ENCODE measurements at regions not wholly inside any gene's neighbourhood (a gene's known extent, or its start where the extent isn't known, plus 50 kb on each side); places are given as distances from the start of the nearest gene placed in this dataset.

GRCh38 chr9:121558473-121558872 lies 58.8 kb upstream of the GGTA1 start:
- H3K36me3 ChIP-seq (ENCODE audit: low read depth), result no peaks in the 10 kb centered on the region
- no peaks in the 10 kb centered on the region for H3K9me2 ChIP-seq (ENCODE audit: insufficient read depth)
- BruUV-seq (replicated peaks), result no TSS peak
- peaks cover 44% of the 10 kb centered on the region for H3F3A ChIP-seq (ENCODE audit: insufficient read depth, low read depth)
- H4K20me1 ChIP-seq (ENCODE audit: insufficient read depth), result no peaks in the 10 kb centered on the region
- ChIA-PET POLR2A (ENCODE audit: unreplicated experiment) (interaction anchor here (0.6 kb wide), 1 partner anchor 490 kb away, joined by 4 read pairs; no protein-coding TSS in a partner anchor), CTCF (no interaction called here)
- intact Hi-C loops (cut with micrococcal nuclease; ENCODE audit: unreplicated experiment), result loop anchor here (2.0 kb wide), 1 partner anchor 40 kb away; no protein-coding TSS in a partner anchor
- peak in 1 of 2 experiments; percentile 19 for DNase-seq
- H3K4me1 ChIP-seq (replicated peaks; ENCODE audit: insufficient read depth), result peaks cover 44% of the 10 kb centered on the region
- no peak overlapping the region for H2AFZ ChIP-seq
- TF ChIP-seq CTCF (conservative IDR thresholded peaks at IDR 0.05), result no peak
- TF ChIP-seq EZH2 (IDR thresholded peaks at IDR 0.05; ENCODE audit: low read depth), result no peak
- no peaks in the 10 kb centered on the region for H3K27me3 ChIP-seq (ENCODE audit: insufficient read depth, low read depth)
- no peaks in the 10 kb centered on the region for H3K9me3 ChIP-seq (ENCODE audit: insufficient read depth, low read depth)
- H3K4me2 ChIP-seq, result peak overlapping the region; percentile 81
- no peak overlapping the region; the same call in 1 of the 2 replicates for H3K4me3 ChIP-seq
- peak overlapping the region; percentile 50 for H3K27ac ChIP-seq
- H3K79me2 ChIP-seq (ENCODE audit: low read depth), result no peaks in the 10 kb centered on the region

GRCh38 chr9:121559183-121559582 lies 59.5 kb upstream of the GGTA1 start:
- BruUV-seq (replicated peaks), result no TSS peak
- Histone ChIP-seq H2AFZ (no peak overlapping the region), H3K4me3 (no peak overlapping the region), H3K9me3 (ENCODE audit: insufficient read depth, low read depth) (no peaks in the 10 kb centered on the region), H3K79me2 (ENCODE audit: low read depth) (no peaks in the 10 kb centered on the region), H3K36me3 (ENCODE audit: low read depth) (no peaks in the 10 kb centered on the region), H3K4me2 (no peak overlapping the region), H3F3A (ENCODE audit: insufficient read depth, low read depth) (peaks cover 49% of the 10 kb centered on the region), H4K20me1 (ENCODE audit: insufficient read depth) (no peaks in the 10 kb centered on the region), H3K4me1 (replicated peaks; ENCODE audit: insufficient read depth) (peaks cover 44% of the 10 kb centered on the region), H3K27ac (no peak overlapping the region), H3K27me3 (ENCODE audit: insufficient read depth, low read depth) (no peaks in the 10 kb centered on the region), H3K9me2 (ENCODE audit: insufficient read depth) (no peaks in the 10 kb centered on the region)
- ChIA-PET POLR2A (ENCODE audit: unreplicated experiment) (no interaction called here), CTCF (no interaction called here)
- peak; percentile 32 to 47 for DNase-seq
- TF ChIP-seq EZH2 (IDR thresholded peaks at IDR 0.05; ENCODE audit: low read depth) (no peak), CTCF (conservative IDR thresholded peaks at IDR 0.05) (no peak)
- intact Hi-C loops (cut with micrococcal nuclease; ENCODE audit: unreplicated experiment), result loop anchor here (2.0 kb wide), 1 partner anchor 40 kb away; no protein-coding TSS in a partner anchor

DNA sequence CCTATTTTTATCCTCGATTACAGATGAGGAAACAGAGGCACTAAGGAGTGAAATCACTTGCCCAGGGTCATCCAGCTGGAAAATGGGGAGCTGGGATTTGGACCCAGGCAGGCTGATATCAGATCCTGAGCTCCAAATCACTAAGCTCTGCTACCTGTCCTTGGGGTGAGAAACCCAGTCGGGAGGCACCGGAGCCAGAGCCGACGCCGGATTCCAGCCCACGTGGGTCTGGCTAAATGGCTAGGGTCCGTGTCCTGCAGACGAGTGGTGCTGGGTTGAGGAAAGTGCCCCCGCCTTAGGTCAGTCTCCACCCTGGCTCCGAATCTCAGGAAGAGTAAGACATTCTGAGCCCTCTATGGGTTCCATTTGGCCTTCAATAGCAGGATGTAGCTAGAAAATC lies 61.3 kb upstream of the GGTA1 start:
- POLR2A ChIA-PET (ENCODE audit: unreplicated experiment), result interaction anchor here (0.7 kb wide), 1 partner anchor 127 kb away, joined by 3 read pairs; no protein-coding TSS in a partner anchor

More for the DNA sequence above, 61.3 kb upstream of the GGTA1 start:
- CTCF ChIA-PET, result interaction anchor here (0.6 kb wide), 2 partner anchors 37 to 822 kb away, joined by 3 to 5 read pairs; no protein-coding TSS in a partner anchor
- no peak overlapping the region for H3K4me2 ChIP-seq
- BruUV-seq (replicated peaks), result no TSS peak
- no peaks in the 10 kb centered on the region for H3K79me2 ChIP-seq (ENCODE audit: low read depth)
- H4K20me1 ChIP-seq (ENCODE audit: insufficient read depth), result no peaks in the 10 kb centered on the region
- intact Hi-C loops (cut with micrococcal nuclease; ENCODE audit: unreplicated experiment), result no loop called here
- no peak overlapping the region for H3K4me3 ChIP-seq
- no peaks in the 10 kb centered on the region for H3K36me3 ChIP-seq (ENCODE audit: low read depth)
- H2AFZ ChIP-seq, result no peak overlapping the region
- H3K9me2 ChIP-seq (ENCODE audit: insufficient read depth), result no peaks in the 10 kb centered on the region
- peaks cover 58% of the 10 kb centered on the region for H3K4me1 ChIP-seq (replicated peaks; ENCODE audit: insufficient read depth)
- H3K9me3 ChIP-seq (ENCODE audit: insufficient read depth, low read depth), result no peaks in the 10 kb centered on the region
- TF ChIP-seq EZH2 (IDR thresholded peaks at IDR 0.05; ENCODE audit: low read depth) (no peak), CTCF (conservative IDR thresholded peaks at IDR 0.05) (no peak)
- no peaks in the 10 kb centered on the region for H3K27me3 ChIP-seq (ENCODE audit: insufficient read depth, low read depth)
- no peak overlapping the region for H3K27ac ChIP-seq
- DNase-seq, result no peak
- H3F3A ChIP-seq (ENCODE audit: insufficient read depth, low read depth), result peaks cover 60% of the 10 kb centered on the region

Measured in PC-9 (cell line).